Esophagus muscularis mucosa (tissue), 3 donors: ENCODE measurements at regions not wholly inside any gene's neighbourhood (a gene's known extent, or its start where the extent isn't known, plus 50 kb on each side); places are given as distances from the start of the nearest gene placed in this dataset.

Experiments
- CTCF ChIP-seq, 3 experiments: fragments of 200-600 bp in 2 of 3; fragments of 450-650 bp in 1 of 3; sonication (generic) in 2 of 3; IDR thresholded peaks; one replicate each; pipeline ENCODE4 v1.5.1; 2017 to 2019; ENCODE audit warnings: antibody characterized with exemption in 3 of 3, mild to moderate bottlenecking in 2 of 3, moderate library complexity in 1 of 3
- POLR2A ChIP-seq: fragments of 450-650 bp; IDR thresholded peaks from one replicate; pipeline ENCODE4 v1.6.1; 2017; ENCODE audit warnings: antibody characterized with exemption, moderate library complexity, mild to moderate bottlenecking, low read depth
- POLR2AphosphoS5 ChIP-seq, 2 donors: sonication (generic); formaldehyde crosslinking; IDR thresholded peaks; one replicate each; pipeline ENCODE4 v1.6.1; 2017; ENCODE audit warnings: antibody characterized with exemption in 2 of 2

- TF ChIP-seq POLR2A (no peak), CTCF (IDR thresholded peaks at IDR 0.05) (no peak), POLR2AphosphoS5 (IDR thresholded peaks at IDR 0.05) (no peak)
Observed at GRCh38 chr4:43525646-43526045, 633.1 kb downstream of the GRXCR1 start.
